OCI-M2 (cell line): ENCODE measurements at regions not wholly inside any gene's neighbourhood (a gene's known extent, or its start where the extent isn't known, plus 50 kb on each side); places are given as distances from the start of the nearest gene placed in this dataset.
"Not testable (repeated sequence)": the region's sequence is repeated elsewhere in the genome, so short reads cannot be mapped to it uniquely, and the experiment has no call there.

Source experiments
- DNase-seq: peaks from one replicate; lab custom pipeline; 2025; ENCODE audit not compliant: unreplicated experiment; lab: John Stamatoyannopoulos, UW

GRCh38 chr5:56307714-56308333 is 74.7 kb upstream of the ANKRD55 start:
- DNase-seq: no peak

- no peak for DNase-seq
Measured at GRCh38 chr5:56306433-56307150, 73.5 kb upstream of the ANKRD55 start.

- DNase-seq: no peak
Measured at GRCh38 chr5:56305001-56305950, 72.1 kb upstream of the ANKRD55 start.

GRCh38 chr5:56303511-56303910 is 70.4 kb upstream of the ANKRD55 start:
- DNase-seq: no peak

GRCh38 chr5:56302027-56302426 is 68.9 kb upstream of the ANKRD55 start:
- DNase-seq: no peak

GRCh38 chr5:56301069-56301468 is 67.9 kb upstream of the ANKRD55 start:
- no peak for DNase-seq

- DNase-seq: no peak
Measured at GRCh38 chr5:56299212-56299611, 66.1 kb upstream of the ANKRD55 start.

GRCh38 chr5:56298336-56299090 is 65.4 kb upstream of the ANKRD55 start:
- DNase-seq: no peak

- DNase-seq: no peak
Measured at GRCh38 chr5:56297851-56298250, 64.7 kb upstream of the ANKRD55 start.

GRCh38 chr5:56295311-56295710 is 62.2 kb upstream of the ANKRD55 start:
- not testable (repeated sequence) for DNase-seq

- no peak for DNase-seq
Measured at GRCh38 chr5:56294354-56294753, 61.2 kb upstream of the ANKRD55 start.

GRCh38 chr5:56292874-56293273 is 59.7 kb upstream of the ANKRD55 start:
- not testable (repeated sequence) for DNase-seq

GRCh38 chr5:56291661-56292374 is 58.7 kb upstream of the ANKRD55 start:
- DNase-seq: no peak

- DNase-seq: no peak
Measured at GRCh38 chr5:56291079-56291643, 58.0 kb upstream of the ANKRD55 start.

GRCh38 chr5:56290378-56291078 is 57.4 kb upstream of the ANKRD55 start:
- DNase-seq: no peak

GRCh38 chr5:56289602-56289987 is 56.5 kb upstream of the ANKRD55 start:
- no peak for DNase-seq

GRCh38 chr5:56288873-56289601 is 55.9 kb upstream of the ANKRD55 start:
- DNase-seq: no peak

- DNase-seq: no peak
Measured at GRCh38 chr5:56286015-56286884, 53.1 kb upstream of the ANKRD55 start.
